Prostate gland (tissue), 2 donors: ENCODE measurements at regions not wholly inside any gene's neighbourhood (a gene's known extent, or its start where the extent isn't known, plus 50 kb on each side); places are given as distances from the start of the nearest gene placed in this dataset.

Experiments
- CTCF ChIP-seq, 4 experiments: fragments of 200-600 bp in 2 of 4; fragments of 450-650 bp in 2 of 4; sonication (generic) in 2 of 4; IDR thresholded peaks; 1 replicate in 3 of 4; 2 replicates in 1 of 4; pipeline ENCODE4 v1.5.1; 2016 to 2019; ENCODE audit warnings: antibody characterized with exemption in 4 of 4, mild to moderate bottlenecking in 2 of 4, moderate library complexity in 2 of 4
- POLR2A ChIP-seq: fragments of 450-650 bp; IDR thresholded peaks from one replicate; pipeline ENCODE4 v1.6.1; 2016; ENCODE audit warnings: antibody characterized with exemption, mild to moderate bottlenecking

- TF ChIP-seq POLR2A: no peak
- no peak for TF ChIP-seq CTCF (IDR thresholded peaks at IDR 0.05)
Observed at GRCh38 chr18:1884623-1885022, 686.7 kb downstream of the METTL4 start.
